HG03159 (cell line): ENCODE measurements at regions not wholly inside any gene's neighbourhood (a gene's known extent, or its start where the extent isn't known, plus 50 kb on each side); places are given as distances from the start of the nearest gene placed in this dataset.

Experiments
- ATAC-seq: cut with Tn5 transposase; IDR thresholded peaks from one replicate; pipeline ENCODE4 v1.9.1; 2021; ENCODE audit warnings: mild to moderate bottlenecking, moderate library complexity; ENCODE audit not compliant: unreplicated experiment

DNA sequence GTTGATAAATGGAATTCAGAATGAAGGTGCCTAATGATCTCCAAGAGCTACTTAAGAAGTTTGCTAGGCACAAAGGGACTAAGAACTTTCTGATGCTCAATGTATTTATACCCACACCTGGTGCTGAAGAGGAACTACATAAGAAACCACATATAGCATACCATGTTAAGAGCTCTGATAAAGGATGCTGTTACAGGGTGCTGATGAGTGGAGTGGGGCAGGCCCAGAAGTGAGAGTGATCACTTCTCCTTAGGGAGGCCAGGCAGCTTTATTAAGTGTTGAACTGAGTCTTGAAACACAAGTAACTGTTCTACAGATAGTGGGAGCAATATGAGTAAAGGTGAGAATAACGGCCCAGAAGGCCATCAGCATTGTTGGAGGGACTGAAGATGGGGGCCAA, 68.3 kb upstream of the CHRDL1 start:
- ATAC-seq = peak; percentile 66

DNA sequence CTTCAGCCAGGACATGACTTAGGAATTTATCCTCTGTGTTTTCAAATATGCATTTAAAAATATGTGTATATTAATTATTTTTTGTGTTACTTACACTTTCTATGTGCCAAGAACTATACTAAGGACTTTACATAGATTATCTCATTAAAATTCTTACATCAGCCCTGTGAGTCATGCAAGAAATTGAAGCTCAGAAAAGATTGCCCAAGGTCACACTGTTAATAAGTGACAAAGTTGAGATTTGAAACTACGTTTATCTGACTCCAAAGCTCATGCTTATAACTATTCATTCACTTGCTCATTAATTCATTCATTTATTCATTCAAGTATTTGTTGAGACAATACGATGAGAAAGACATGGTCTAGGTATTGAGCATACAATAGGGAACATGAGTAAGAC, 62.9 kb upstream of the CHRDL1 start:
- no peak for ATAC-seq

DNA sequence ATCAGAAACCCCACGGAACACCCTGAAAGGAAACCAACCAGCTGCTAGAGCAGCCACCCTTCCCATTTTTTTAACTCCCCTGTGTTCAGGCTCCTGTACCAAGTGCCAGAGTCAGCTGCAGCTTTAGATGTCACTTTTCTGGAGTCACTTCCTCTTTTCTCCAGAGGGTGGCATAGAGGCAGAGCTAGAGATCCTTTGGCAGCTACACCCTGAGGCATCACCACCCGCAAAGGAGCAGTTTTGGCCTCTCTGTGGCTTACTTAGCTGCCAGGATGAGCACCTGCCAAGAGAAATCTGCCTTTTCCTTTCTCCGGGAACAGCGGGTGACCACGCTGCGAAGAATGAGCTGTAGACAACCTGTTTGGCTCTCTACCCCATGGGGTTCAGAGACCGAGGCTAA, 58.0 kb upstream of the CHRDL1 start:
- ATAC-seq = no peak

DNA sequence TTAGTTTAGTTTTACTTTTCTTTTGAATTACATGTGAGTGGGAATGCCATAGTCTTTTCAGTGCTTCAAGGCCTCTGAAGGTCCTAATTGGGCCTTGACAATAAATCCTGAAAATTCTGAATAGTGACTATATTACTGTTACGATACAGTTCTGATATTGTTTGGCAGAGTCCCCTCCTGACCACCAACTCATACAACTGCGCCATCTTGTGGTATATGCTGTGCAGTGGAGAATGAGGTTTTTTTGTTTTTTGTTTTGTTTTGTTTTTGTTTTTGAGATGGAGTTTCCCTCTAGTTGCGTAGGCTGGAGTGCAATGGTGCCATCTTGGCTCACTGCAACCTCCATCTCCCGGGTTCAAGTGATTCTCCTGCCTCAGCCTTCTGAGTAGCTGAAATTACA, 56.6 kb upstream of the CHRDL1 start:
- peak; percentile 53 for ATAC-seq

DNA sequence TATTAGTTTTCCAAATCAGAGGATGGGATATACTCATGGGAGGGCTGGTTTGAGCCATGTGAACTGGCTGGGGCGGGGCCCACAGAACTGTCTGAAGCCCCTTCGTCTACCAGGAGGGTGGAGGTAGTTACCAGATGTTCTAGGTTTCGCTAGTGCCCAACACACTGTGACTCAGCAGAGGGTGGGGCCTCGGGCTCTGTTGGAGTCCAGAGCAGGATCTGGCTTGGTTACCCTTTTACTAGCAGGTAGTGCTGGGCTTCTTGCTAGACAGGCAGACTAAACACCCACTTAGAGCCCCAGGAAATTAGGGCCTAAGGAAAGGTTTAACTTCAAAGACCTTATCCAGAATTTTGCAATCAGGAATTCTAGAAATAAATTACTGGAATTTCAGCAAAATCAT, 56.2 kb upstream of the CHRDL1 start:
- ATAC-seq = no peak

DNA sequence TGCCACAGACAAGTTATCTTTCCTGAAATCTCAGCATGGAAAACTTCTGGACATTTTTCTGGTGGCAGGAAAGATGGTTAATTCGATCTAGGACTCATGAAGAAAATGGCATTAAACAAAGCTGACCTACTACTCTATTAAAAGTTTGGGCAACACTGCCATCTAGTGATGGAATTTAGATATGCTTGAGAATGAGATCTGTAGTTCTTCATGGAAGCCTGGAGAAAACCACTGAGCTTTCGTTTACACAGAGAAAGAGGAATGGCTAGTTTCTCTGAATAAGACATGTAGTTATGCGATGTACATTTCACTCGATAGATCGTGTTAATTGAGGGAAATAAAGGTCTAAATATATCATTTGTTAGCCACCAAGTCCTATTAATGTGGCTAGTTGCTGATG, 51.7 kb upstream of the CHRDL1 start:
- ATAC-seq = peak; percentile 69

DNA sequence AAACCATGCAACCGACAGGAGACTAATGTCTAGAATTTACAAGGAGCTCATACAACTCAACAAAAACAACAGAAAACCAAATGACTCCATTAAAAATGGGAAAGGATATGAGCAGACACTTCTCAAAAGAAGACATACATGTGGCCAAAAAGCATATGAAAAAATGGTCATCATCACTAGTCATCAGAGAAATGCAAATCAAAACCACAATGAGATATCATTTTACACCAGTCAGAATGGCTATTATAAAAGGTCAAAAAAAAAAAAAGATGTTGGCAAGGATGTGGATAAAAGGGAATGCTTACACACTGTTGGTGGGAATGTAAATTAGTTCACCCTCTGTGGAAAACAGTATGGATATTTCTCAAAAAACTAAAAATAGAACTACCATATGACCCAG, 50.5 kb upstream of the CHRDL1 start:
- ATAC-seq = no peak
